ENCODE measurements at regions not wholly inside any gene's neighbourhood (a gene's known extent, or its start where the extent isn't known, plus 50 kb on each side); places are given as distances from the start of the nearest gene placed in this dataset.

GRCh38 chr2:45209302-45209701, 200.1 kb upstream of the SIX2 start:
- no peaks in the 10 kb centered on the region for H3K36me3 ChIP-seq (ENCODE audit: control insufficient read depth, insufficient read depth, low read length)
- H3K27me3 ChIP-seq (ENCODE audit: control insufficient read depth, insufficient read depth, low read length): no peaks in the 10 kb centered on the region
- no peak for TF ChIP-seq CTCF (IDR thresholded peaks at IDR 0.05; ENCODE audit: insufficient read depth, low read length, poor library complexity, severe bottlenecking)
- no peak for DNase-seq (ENCODE audit: low read depth)
- H3K4me3 ChIP-seq (ENCODE audit: low read depth, low read length): no peak overlapping the region

- no peaks in the 10 kb centered on the region for H3K36me3 ChIP-seq (ENCODE audit: control insufficient read depth, insufficient read depth, low read length)
- no peak for TF ChIP-seq CTCF (IDR thresholded peaks at IDR 0.05; ENCODE audit: insufficient read depth, low read length, poor library complexity, severe bottlenecking)
- H3K27me3 ChIP-seq (ENCODE audit: control insufficient read depth, insufficient read depth, low read length): no peaks in the 10 kb centered on the region
- no peak for DNase-seq (ENCODE audit: low read depth)
- H3K4me3 ChIP-seq (ENCODE audit: low read depth, low read length): no peak overlapping the region
Measured at GRCh38 chr2:45207101-45207500, 197.8 kb upstream of the SIX2 start.

GRCh38 chr2:45205985-45206384, 196.7 kb upstream of the SIX2 start:
- no peak for TF ChIP-seq CTCF (IDR thresholded peaks at IDR 0.05; ENCODE audit: insufficient read depth, low read length, poor library complexity, severe bottlenecking)
- Histone ChIP-seq H3K27me3 (ENCODE audit: control insufficient read depth, insufficient read depth, low read length) (no peaks in the 10 kb centered on the region), H3K4me3 (ENCODE audit: low read depth, low read length) (no peak overlapping the region), H3K36me3 (ENCODE audit: control insufficient read depth, insufficient read depth, low read length) (no peaks in the 10 kb centered on the region)
- DNase-seq (ENCODE audit: low read depth): no peak

GRCh38 chr2:45205480-45205879, 196.2 kb upstream of the SIX2 start:
- TF ChIP-seq CTCF (IDR thresholded peaks at IDR 0.05; ENCODE audit: insufficient read depth, low read length, poor library complexity, severe bottlenecking): no peak
- no peak overlapping the region for H3K4me3 ChIP-seq (ENCODE audit: low read depth, low read length)
- DNase-seq (ENCODE audit: low read depth): no peak
- H3K27me3 ChIP-seq (ENCODE audit: control insufficient read depth, insufficient read depth, low read length): no peaks in the 10 kb centered on the region
- H3K36me3 ChIP-seq (ENCODE audit: control insufficient read depth, insufficient read depth, low read length): no peaks in the 10 kb centered on the region

- DNase-seq (ENCODE audit: low read depth): no peak
- Histone ChIP-seq H3K4me3 (ENCODE audit: low read depth, low read length) (no peak overlapping the region), H3K27me3 (ENCODE audit: control insufficient read depth, insufficient read depth, low read length) (no peaks in the 10 kb centered on the region), H3K36me3 (ENCODE audit: control insufficient read depth, insufficient read depth, low read length) (no peaks in the 10 kb centered on the region)
- TF ChIP-seq CTCF (IDR thresholded peaks at IDR 0.05; ENCODE audit: insufficient read depth, low read length, poor library complexity, severe bottlenecking): no peak
Measured at GRCh38 chr2:45203400-45203799, 194.1 kb upstream of the SIX2 start.

- no peak overlapping the region for H3K4me3 ChIP-seq (ENCODE audit: low read depth, low read length)
- no peak for DNase-seq (ENCODE audit: low read depth)
- no peaks in the 10 kb centered on the region for H3K36me3 ChIP-seq (ENCODE audit: control insufficient read depth, insufficient read depth, low read length)
- TF ChIP-seq CTCF (IDR thresholded peaks at IDR 0.05; ENCODE audit: insufficient read depth, low read length, poor library complexity, severe bottlenecking): no peak
- H3K27me3 ChIP-seq (ENCODE audit: control insufficient read depth, insufficient read depth, low read length): no peaks in the 10 kb centered on the region
Measured at GRCh38 chr2:45199973-45200372, 190.7 kb upstream of the SIX2 start.

Measured in kidney epithelial cell (primary cell).